GM10266 (cell line): ENCODE measurements at regions not wholly inside any gene's neighbourhood (a gene's known extent, or its start where the extent isn't known, plus 50 kb on each side); places are given as distances from the start of the nearest gene placed in this dataset.

Experiments used
- DNase-seq: peaks from one replicate; pipeline ENCODE4 v3.0.0; 2012; ENCODE audit errors: extremely low spot score
- CTCF ChIP-seq: IDR thresholded peaks from 2 replicates; pipeline ENCODE4 v1.5.1; 2012; ENCODE audit warnings: mild to moderate bottlenecking, low read depth; ENCODE audit not compliant: control insufficient read depth, insufficient read depth; ENCODE audit errors: missing control alignments

- TF ChIP-seq CTCF, result no peak
- DNase-seq, result no peak
These were observed 172.4 kb upstream of the IQSEC1 start for GRCh38 chr3:13245615-13245978.

- DNase-seq, result no peak
- no peak for TF ChIP-seq CTCF
These were observed 170.4 kb upstream of the IQSEC1 start for GRCh38 chr3:13243586-13243985.

DNA sequence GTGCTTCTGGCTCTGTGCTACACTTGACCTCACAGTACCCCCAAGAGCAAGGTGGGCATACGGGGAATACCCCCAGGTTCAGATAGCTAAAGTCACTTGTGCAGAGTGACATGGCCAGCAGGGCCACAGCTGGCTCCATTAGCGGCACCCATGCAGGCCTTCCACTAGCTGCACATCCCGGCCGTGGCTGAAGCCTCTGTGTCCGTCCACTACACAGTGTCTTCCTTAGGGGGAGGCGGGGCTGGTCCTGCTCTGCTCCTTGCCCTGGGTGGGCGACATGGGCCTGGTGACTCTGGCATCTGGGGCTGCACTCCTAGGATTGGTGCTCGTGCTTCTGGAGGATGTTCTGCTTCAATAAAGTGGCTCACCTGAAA, 169.1 kb upstream of the IQSEC1 start:
- no peak for TF ChIP-seq CTCF

DNA sequence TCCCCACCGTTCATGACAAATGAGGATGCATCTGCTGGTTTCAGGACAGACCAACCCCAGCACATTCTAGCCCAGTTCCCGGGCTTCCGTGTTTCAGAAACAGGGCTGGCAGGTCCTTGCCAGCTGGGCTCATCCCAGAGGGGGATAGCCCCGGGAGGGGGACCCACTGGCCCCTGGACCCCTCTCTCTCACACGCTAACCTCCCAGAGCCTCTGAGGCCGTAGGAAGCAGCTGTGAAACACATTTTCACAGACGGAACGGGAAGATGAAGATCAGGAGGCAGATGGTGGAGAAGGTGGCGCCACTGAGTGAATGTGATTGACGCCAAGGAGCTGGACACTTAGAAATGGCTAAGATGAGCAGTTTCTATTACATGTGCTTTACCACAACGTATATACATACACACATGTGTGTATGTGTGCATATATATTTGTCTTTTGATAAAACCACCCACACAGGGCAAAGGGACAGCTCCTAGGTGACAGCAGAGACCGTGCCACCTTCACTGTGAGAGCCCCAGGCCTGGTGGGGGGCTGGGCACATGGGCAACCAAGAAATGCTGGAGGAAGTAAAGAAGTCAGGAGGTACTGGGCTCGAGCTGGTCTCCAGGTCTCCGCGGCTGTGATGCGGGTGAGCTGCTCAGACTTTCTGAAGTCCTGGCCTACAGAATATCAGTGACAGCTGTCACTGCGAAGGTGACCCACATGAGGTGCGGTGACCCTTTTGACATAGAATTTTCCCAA, 168.6 kb upstream of the IQSEC1 start:
- no peak for TF ChIP-seq CTCF
- DNase-seq, result no peak

More for the DNA sequence above, 169.1 kb upstream of the IQSEC1 start:
- no peak for DNase-seq

DNA sequence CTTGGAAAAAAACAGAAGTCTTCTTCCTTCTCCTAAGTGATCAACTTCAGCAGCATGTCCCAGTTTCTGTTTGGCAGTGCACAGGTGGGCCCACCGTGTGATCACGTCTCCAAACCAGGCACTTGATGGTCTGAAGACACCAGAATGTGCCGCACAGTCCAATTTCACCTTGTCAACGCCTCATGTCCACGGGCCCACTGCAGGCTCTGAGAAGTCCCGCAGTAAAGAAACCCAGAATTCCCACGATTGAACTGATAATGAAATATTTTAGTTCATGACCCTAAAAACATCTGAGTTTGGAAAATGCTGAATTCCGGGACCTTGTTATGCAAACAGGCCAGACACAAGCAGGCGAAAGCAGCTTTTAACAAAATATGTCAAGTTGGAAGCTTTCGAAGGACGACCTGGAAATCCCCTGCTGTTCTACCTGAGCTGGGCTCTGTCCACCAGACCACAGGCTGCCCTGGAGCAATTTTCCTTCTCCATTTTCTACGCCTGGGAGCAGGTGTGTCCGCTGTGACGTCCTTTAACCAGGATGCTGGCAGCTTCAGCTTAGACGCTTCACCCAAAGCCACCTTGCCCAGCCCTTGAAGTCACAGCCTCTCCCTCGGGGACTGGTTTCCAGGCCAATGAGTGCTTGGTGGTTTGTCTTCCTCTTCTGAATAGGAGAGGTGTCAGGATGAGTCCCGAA, 167.8 kb upstream of the IQSEC1 start:
- TF ChIP-seq CTCF, result no peak
- no peak for DNase-seq

GRCh38 chr3:13239467-13239760, 166.2 kb upstream of the IQSEC1 start:
- no peak for DNase-seq
- no peak for TF ChIP-seq CTCF

DNA sequence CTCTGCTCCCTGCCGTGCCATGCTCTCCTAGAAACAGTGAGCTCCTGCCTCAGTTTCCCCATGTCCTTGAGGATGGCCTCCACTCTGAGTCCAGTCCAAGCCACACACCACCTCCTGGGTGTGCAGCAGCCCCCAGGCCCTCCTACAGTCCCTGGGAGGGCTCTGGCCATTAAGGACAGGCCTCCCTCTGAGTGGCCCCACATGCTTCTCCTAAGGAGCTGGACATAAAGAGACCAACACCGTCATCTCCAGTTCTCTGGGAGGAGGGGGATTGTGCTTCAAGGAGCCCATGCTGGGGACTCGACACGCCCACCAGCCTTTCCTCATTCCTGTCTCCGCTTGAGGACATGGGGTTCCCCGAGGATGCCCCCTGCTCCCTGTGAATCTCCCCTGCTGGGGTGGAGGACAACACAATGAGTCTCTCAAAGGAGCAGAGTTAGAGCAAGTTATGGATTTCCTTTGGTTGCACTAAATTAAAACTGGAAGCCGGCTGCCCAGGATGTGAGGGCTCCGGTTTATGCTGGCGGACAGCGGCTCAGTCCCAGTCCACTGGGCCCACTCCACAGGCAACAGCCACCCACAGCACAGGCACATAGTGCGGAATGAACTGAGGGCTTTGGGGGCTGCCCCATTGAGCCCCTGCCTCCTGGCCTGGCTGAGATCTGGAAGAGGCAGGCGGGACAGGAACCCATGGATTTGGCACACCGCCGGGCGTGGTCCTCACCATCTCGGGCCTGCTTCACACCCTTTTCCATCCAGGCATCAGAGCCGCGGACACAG, 165.6 kb upstream of the IQSEC1 start:
- TF ChIP-seq CTCF, result no peak
- no peak for DNase-seq
